Esophagus muscularis mucosa (tissue), 3 donors: ENCODE measurements at regions not wholly inside any gene's neighbourhood (a gene's known extent, or its start where the extent isn't known, plus 50 kb on each side); places are given as distances from the start of the nearest gene placed in this dataset.

Source experiments
- CTCF ChIP-seq, 3 experiments: fragments of 200-600 bp in 2 of 3; fragments of 450-650 bp in 1 of 3; sonication (generic) in 2 of 3; IDR thresholded peaks; one replicate each; pipeline ENCODE4 v1.5.1; 2017 to 2019; ENCODE audit warnings: antibody characterized with exemption in 3 of 3, mild to moderate bottlenecking in 2 of 3, moderate library complexity in 1 of 3
- POLR2A ChIP-seq: fragments of 450-650 bp; IDR thresholded peaks from one replicate; pipeline ENCODE4 v1.6.1; 2017; ENCODE audit warnings: antibody characterized with exemption, moderate library complexity, mild to moderate bottlenecking, low read depth
- POLR2AphosphoS5 ChIP-seq, 2 donors: sonication (generic); formaldehyde crosslinking; IDR thresholded peaks; one replicate each; pipeline ENCODE4 v1.6.1; 2017; ENCODE audit warnings: antibody characterized with exemption in 2 of 2

- TF ChIP-seq CTCF (IDR thresholded peaks at IDR 0.05) (no peak), POLR2A (no peak), POLR2AphosphoS5 (IDR thresholded peaks at IDR 0.05) (no peak)
Measured at GRCh38 chr14:105883066-105884005, 357.0 kb downstream of the TMEM121 start.
